IMR-90 (cell line): ENCODE measurements at regions not wholly inside any gene's neighbourhood (a gene's known extent, or its start where the extent isn't known, plus 50 kb on each side); places are given as distances from the start of the nearest gene placed in this dataset.

ENCODE experiments used
- ATAC-seq: fragments of 200-7000 bp; cut with Tn5 transposase; 2 replicates; pipeline ENCODE4 v1.9.1; 2020; ENCODE audit warnings: low read depth, mild to moderate bottlenecking, moderate library complexity
- BruUV-seq: library from RNA; stranded (reverse); fragments of 400-500 nt; replicated peaks from 2 replicates; lab custom pipeline; 2021; lab: Mats Ljungman, UMichigan
- CTCF ChIA-PET: fragments of 300-600 bp; formaldehyde crosslinking; extraction: SDS; loops from one replicate; lab custom pipeline; 2021; ENCODE audit warnings: antibody characterized with exemption; lab: Yijun Ruan, JAX
- POLR2A ChIA-PET: fragments of 300-600 bp; sonication (Branson Sonifier 250); formaldehyde crosslinking; loops from one replicate; lab custom pipeline; 2022; ENCODE audit warnings: antibody characterized with exemption; ENCODE audit not compliant: unreplicated experiment; lab: Charles Lee
- DNase-seq: peaks from one replicate; pipeline ENCODE4 v3.0.0; 2013
- H2AFZ ChIP-seq: replicated peaks from 2 replicates; pipeline ENCODE3; 2013; ENCODE audit warnings: low read length, mild to moderate bottlenecking; ENCODE audit not compliant: poor library complexity
- H2AK5ac ChIP-seq: 2 replicates; pipeline ENCODE4 v1.6.1; 2013; ENCODE audit warnings: low read depth, low read length, inconsistent platforms
- H2AK9ac ChIP-seq: replicated peaks from 2 replicates; pipeline ENCODE3; 2013; ENCODE audit warnings: mild to moderate bottlenecking, low read depth, low read length, moderate library complexity; ENCODE audit not compliant: poor library complexity
- H2BK120ac ChIP-seq: 2 replicates; pipeline ENCODE4 v1.6.1; 2013; ENCODE audit warnings: low read depth, low read length, inconsistent platforms
- H2BK15ac ChIP-seq: 3 replicates; pipeline ENCODE4 v1.6.1; 2013; ENCODE audit warnings: low read depth, low read length, inconsistent platforms
- H2BK20ac ChIP-seq: 2 replicates; pipeline ENCODE4 v1.6.1; 2013; ENCODE audit warnings: low read depth, mild to moderate bottlenecking, inconsistent platforms, low read length, moderate library complexity
- H2BK5ac ChIP-seq: 2 replicates; pipeline ENCODE4 v1.6.1; 2013; ENCODE audit warnings: mild to moderate bottlenecking, low read depth, low read length, inconsistent platforms; ENCODE audit not compliant: poor library complexity, severe bottlenecking
- H3K14ac ChIP-seq: replicated peaks from 2 replicates; pipeline ENCODE4 v1.6.1; 2013; ENCODE audit warnings: low read depth, low read length, inconsistent platforms
- H3K18ac ChIP-seq: 2 replicates; pipeline ENCODE4 v1.6.1; 2013; ENCODE audit warnings: low read depth, low read length, control low read depth
- H3K23ac ChIP-seq: 2 replicates; pipeline ENCODE4 v1.6.1; 2013; ENCODE audit warnings: low read depth, low read length, inconsistent platforms
- H3K27ac ChIP-seq: 2 replicates; pipeline ENCODE4 v1.5.1; 2013; ENCODE audit warnings: mild to moderate bottlenecking, control low read depth, low read length; ENCODE audit not compliant: insufficient read depth
- H3K27me3 ChIP-seq: 2 replicates; pipeline ENCODE4 v1.6.1; 2013; ENCODE audit warnings: low read length; ENCODE audit not compliant: control insufficient read depth, insufficient read depth
- H3K36me3 ChIP-seq: 2 replicates; pipeline ENCODE4 v1.6.1; 2013; ENCODE audit warnings: low read length, mixed read lengths; ENCODE audit not compliant: control insufficient read depth, insufficient read depth
- H3K4ac ChIP-seq: 2 replicates; pipeline ENCODE4 v1.6.1; 2013; ENCODE audit warnings: low read depth, low read length, inconsistent platforms
- H3K4me1 ChIP-seq: 2 replicates; pipeline ENCODE4 v1.6.1; 2013; ENCODE audit warnings: low read length, mixed read lengths; ENCODE audit not compliant: control insufficient read depth, insufficient read depth
- H3K4me2 ChIP-seq: 2 replicates; pipeline ENCODE4 v1.6.1; 2013; ENCODE audit warnings: low read depth, mild to moderate bottlenecking, control low read depth, low read length, moderate library complexity
- H3K4me3 ChIP-seq: 2 replicates; pipeline ENCODE4 v1.5.1; 2013; ENCODE audit warnings: low read depth, mild to moderate bottlenecking, control low read depth, low read length, moderate library complexity; ENCODE audit not compliant: insufficient read depth
- H3K56ac ChIP-seq: 2 replicates; pipeline ENCODE4 v1.6.1; 2013; ENCODE audit warnings: low read length, inconsistent platforms; ENCODE audit not compliant: insufficient read depth; ENCODE audit errors: extremely low read depth
- H3K79me1 ChIP-seq, 2 experiments: 2 replicates each; pipeline ENCODE4 v1.6.1; 2013; ENCODE audit warnings: low read length in 2 of 2, inconsistent platforms in 1 of 2, low read depth in 1 of 2
- H3K9ac ChIP-seq: 2 replicates; pipeline ENCODE4 v1.6.1; 2013; ENCODE audit warnings: low read depth, low read length, control low read depth
- H3K9me1 ChIP-seq: 2 replicates; pipeline ENCODE4 v1.6.1; 2013; ENCODE audit warnings: low read length, inconsistent platforms; ENCODE audit not compliant: insufficient read depth
- H3K9me3 ChIP-seq: 2 replicates; pipeline ENCODE4 v1.6.1; 2013; ENCODE audit warnings: low read length; ENCODE audit not compliant: control insufficient read depth, insufficient read depth
- H4K20me1 ChIP-seq: 2 replicates; pipeline ENCODE4 v1.6.1; 2013; ENCODE audit warnings: low read length, inconsistent platforms; ENCODE audit not compliant: insufficient read depth
- H4K5ac ChIP-seq: 2 replicates; pipeline ENCODE4 v1.6.1; 2013; ENCODE audit warnings: mild to moderate bottlenecking, low read depth, low read length, control low read depth
- H4K8ac ChIP-seq, 2 experiments: 2 replicates each; pipeline ENCODE4 v1.6.1; 2013; ENCODE audit warnings: low read depth in 2 of 2, low read length in 2 of 2, control low read depth in 1 of 2, inconsistent platforms in 1 of 2
- H4K91ac ChIP-seq: 2 replicates; pipeline ENCODE4 v1.6.1; 2013; ENCODE audit warnings: low read depth, low read length, inconsistent platforms; ENCODE audit not compliant: insufficient read depth
- NFE2L2 ChIP-seq: fragments of 150-350 bp; IDR thresholded peaks from 2 replicates; pipeline ENCODE4 v1.6.1; 2016; ENCODE audit warnings: low read depth, mild to moderate bottlenecking, low read length
- RFX5 ChIP-seq: IDR thresholded peaks from 2 replicates; pipeline ENCODE4 v1.8.0; 2012; ENCODE audit warnings: low read depth, mild to moderate bottlenecking, low read length, moderate library complexity
- WGBS, 2 experiments: methylation state at CpG; one replicate each; pipeline versions ENCODE4 v1.1.5 to v1.1.7; 2013; ENCODE audit warnings: missing lambda C conversion rate in 2 of 2; ENCODE audit not compliant: insufficient read length in 1 of 2; ENCODE audit errors: extremely low coverage in 2 of 2; 5-methylcytosine and 5-hydroxymethylcytosine counted together
- dilution Hi-C: fragments of 300-500 bp; cut with HindIII; formaldehyde crosslinking; loops from one replicate; pipeline ENCODE4 v1.14.3; 2018; ENCODE audit warnings: low sequenced_read_pairs; ENCODE audit not compliant: unreplicated experiment
- in situ Hi-C: fragments of 300-500 bp; cut with MboI; formaldehyde crosslinking; loops from 3 replicates; pipeline ENCODE4 v1.14.3; 2019; ENCODE audit warnings: low sequenced_read_pairs, inconsistent platforms, mixed read lengths
- intact Hi-C: fragments of 100-400 bp; cut with micrococcal nuclease; formaldehyde crosslinking; loops from 2 replicates; pipeline ENCODE4 v1.10.0; 2022

- Histone ChIP-seq H2BK5ac (no peak overlapping the region), H2BK120ac (no peak overlapping the region), H3K4ac (no peak overlapping the region), H3K4me2 (no peak overlapping the region), H4K5ac (no peak overlapping the region), H4K20me1 (no peaks in the 10 kb centered on the region), H3K4me3 (no peak overlapping the region), H3K4me1 (no peaks in the 10 kb centered on the region), H3K18ac (no peak overlapping the region), H4K91ac (no peak overlapping the region), H4K8ac (no peak overlapping the region), H3K14ac (no peak overlapping the region), H3K56ac (no peak overlapping the region), H2AK9ac (no peak overlapping the region), H3K23ac (no peak overlapping the region), H2AFZ (no peak overlapping the region), H3K9me1 (no peaks in the 10 kb centered on the region), H3K27ac (no peak overlapping the region), H2AK5ac (no peak overlapping the region), H3K9me3 (no peaks in the 10 kb centered on the region), H2BK15ac (no peak overlapping the region), H3K36me3 (no peaks in the 10 kb centered on the region), H3K79me1 (no peaks in the 10 kb centered on the region), H3K27me3 (no peaks in the 10 kb centered on the region), H3K9ac (no peak overlapping the region), H2BK20ac (no peak overlapping the region)
- in situ Hi-C loops, result no loop called here
- POLR2A ChIA-PET, result no interaction called here
- ATAC-seq (no peak), DNase-seq (no peak)
- intact Hi-C loops, result no loop called here
- dilution Hi-C loops, result no loop called here
- CTCF ChIA-PET, result no interaction called here
- TF ChIP-seq NFE2L2, result no peak
- TF ChIP-seq RFX5, result no peak
- BruUV-seq, result no TSS peak
- no CpG with 5 or more reads among the region's 1 CpG for WGBS, 2 experiments
Measured at GRCh38 chr2:83953697-83954096, 505.4 kb downstream of the SUCLG1 start.
